K562 (cell line): ENCODE measurements at regions not wholly inside any gene's neighbourhood (a gene's known extent, or its start where the extent isn't known, plus 50 kb on each side); places are given as distances from the start of the nearest gene placed in this dataset.

Source experiments
- ATAC-seq: fragments of 200-7000 bp; cut with Tn5 transposase; 3 replicates; pipeline ENCODE4 v1.9.1; 2020; ENCODE audit warnings: moderate library complexity
- BruUV-seq: library from RNA; stranded (reverse); fragments of 400-500 nt; replicated peaks from 2 replicates; lab custom pipeline; 2021; lab: Mats Ljungman, UMichigan
- CTCF ChIA-PET: fragments of 300-600 bp; formaldehyde crosslinking; extraction: SDS; loops from one replicate; lab custom pipeline; 2021; ENCODE audit warnings: low intra/inter-chr PET ratio; lab: Yijun Ruan, JAX
- POLR2A ChIA-PET: fragments of 300-600, 350-650 bp; sonication (Branson Sonifier 250); formaldehyde crosslinking; extraction: SDS; loops from one replicate; lab custom pipeline; 2021; ENCODE audit warnings: antibody characterized with exemption, inconsistent platforms; lab: Yijun Ruan, JAX
- DNase-seq, 4 experiments: peaks; one replicate each; pipeline versions ENCODE4 v3.0.0 to v3.0.0-alpha.2; 2011 to 2018; ENCODE audit warnings: low spot score in 3 of 4, mixed read lengths in 3 of 4; ENCODE audit errors: extremely low read depth in 1 of 4
- FAIRE-seq: peaks from 2 replicates; lab custom pipeline; 2011; peaks lifted over from hg19 to GRCh38; lab: Jason Lieb, UNC
- H2AFZ ChIP-seq: 2 replicates; pipeline ENCODE4 v1.6.0; 2011; ENCODE audit warnings: low read depth, low read length, control low read depth, inconsistent platforms
- H3K27ac ChIP-seq: fragments of 200-600 bp; 3 replicates; pipeline ENCODE4 v1.8.0; 2011; ENCODE audit warnings: low read depth, mild to moderate bottlenecking, control low read depth, inconsistent platforms, low read length, moderate library complexity, mixed read lengths; ENCODE audit errors: extremely low read depth
- H3K27me3 ChIP-seq, 2 experiments: fragments of 300-600 bp in 1 of 2; 2 replicates in 1 of 2; 3 replicates in 1 of 2; pipeline versions ENCODE4 v1.6.0 to v1.8.0; 2011; ENCODE audit warnings: inconsistent platforms in 2 of 2, low read length in 2 of 2, mild to moderate bottlenecking in 1 of 2, mixed read lengths in 1 of 2, moderate library complexity in 1 of 2; ENCODE audit not compliant: control insufficient read depth in 2 of 2, insufficient read depth in 2 of 2
- H3K36me3 ChIP-seq: fragments of 300-600 bp; 3 replicates; pipeline ENCODE4 v1.8.0; 2011; ENCODE audit warnings: mild to moderate bottlenecking, low read length, inconsistent platforms; ENCODE audit not compliant: control insufficient read depth, insufficient read depth
- H3K4me1 ChIP-seq, 2 experiments: fragments of 200-600 bp in 1 of 2; replicated peaks in 1 of 2; 2 replicates in 1 of 2; 3 replicates in 1 of 2; pipeline versions ENCODE4 v1.5.1 to v1.8.0; 2011; ENCODE audit warnings: inconsistent platforms in 2 of 2, low read length in 2 of 2, mild to moderate bottlenecking in 1 of 2, mixed read lengths in 1 of 2, moderate library complexity in 1 of 2; ENCODE audit not compliant: control insufficient read depth in 2 of 2, insufficient read depth in 2 of 2
- H3K4me2 ChIP-seq: 2 replicates; pipeline ENCODE4 v1.6.1; 2011; ENCODE audit warnings: low read length, control low read depth, inconsistent platforms, mixed read lengths; ENCODE audit not compliant: insufficient read depth
- H3K4me3 ChIP-seq: fragments of 200-600 bp; sonication (generic), shearing (Covaris generic); 2 replicates; pipeline ENCODE4 v1.5.1; 2016; ENCODE audit warnings: control low read depth, inconsistent platforms
- H3K79me2 ChIP-seq: fragments of 200-600 bp; 3 replicates; pipeline ENCODE4 v1.8.0; 2011; ENCODE audit warnings: low read length, inconsistent platforms; ENCODE audit not compliant: control insufficient read depth, insufficient read depth
- H3K9ac ChIP-seq, 2 experiments: 2 replicates each; pipeline versions ENCODE4 v1.6.0 to v1.6.1; 2011; ENCODE audit warnings: low read depth in 2 of 2, low read length in 2 of 2, control low read depth in 1 of 2, inconsistent platforms in 1 of 2, mild to moderate bottlenecking in 1 of 2, mixed read lengths in 1 of 2; ENCODE audit not compliant: insufficient read depth in 1 of 2
- H3K9me1 ChIP-seq: one replicate; pipeline ENCODE4 v1.6.0; 2011; ENCODE audit warnings: inconsistent platforms, mild to moderate bottlenecking, low read length, moderate library complexity; ENCODE audit not compliant: control insufficient read depth, insufficient read depth
- H3K9me3 ChIP-seq: replicated peaks from 2 replicates; pipeline ENCODE4 v1.5.1; 2011; ENCODE audit warnings: low read depth, low read length, inconsistent platforms; ENCODE audit not compliant: control insufficient read depth, insufficient read depth
- H4K20me1 ChIP-seq: replicated peaks from 2 replicates; pipeline ENCODE4 v1.6.1; 2011; ENCODE audit warnings: low read length, inconsistent platforms, mixed read lengths; ENCODE audit not compliant: control insufficient read depth, insufficient read depth
- ARID3B ChIP-seq: fragments of 250-450 bp; sonication (Bioruptor Pico); IDR thresholded peaks from 2 replicates; pipeline ENCODE4 v1.4.0; 2020; ENCODE audit warnings: borderline replicate concordance
- ATF2 ChIP-seq: sonication (generic); formaldehyde crosslinking; IDR thresholded peaks from 2 replicates; pipeline ENCODE4 v1.8.1; 2022; ENCODE audit warnings: missing genetic modification reagents
- ATF3 ChIP-seq, 2 experiments: fragments of 450-650 bp in 1 of 2; sonication (generic) in 1 of 2; formaldehyde crosslinking in 1 of 2; IDR thresholded peaks in 1 of 2; conservative IDR thresholded peaks in 1 of 2; 2 replicates each; pipeline versions ENCODE4 v1.6.1 to v1.8.1; 2016 to 2023; ENCODE audit warnings: mild to moderate bottlenecking in 2 of 2, moderate library complexity in 2 of 2, inconsistent platforms in 1 of 2, missing genetic modification reagents in 1 of 2
- DEAF1 ChIP-seq: fragments of 450-650 bp; formaldehyde crosslinking; IDR thresholded peaks from 2 replicates; pipeline ENCODE4 v1.4.0; 2020; ENCODE audit warnings: mild to moderate bottlenecking, moderate library complexity
- HIVEP1 ChIP-seq: fragments of 250-450 bp; sonication (Bioruptor Pico); IDR thresholded peaks from 2 replicates; pipeline ENCODE4 v1.4.0; 2020; ENCODE audit warnings: mild to moderate bottlenecking
- MBD2 ChIP-seq: sonication (generic); IDR thresholded peaks from 2 replicates; pipeline ENCODE4 v1.6.1; 2016; ENCODE audit warnings: low read depth, borderline replicate concordance
- POLR2AphosphoS5 ChIP-seq: IDR thresholded peaks from 2 replicates; pipeline ENCODE4 v1.6.1; 2011; ENCODE audit warnings: mild to moderate bottlenecking, low read depth, low read length, moderate library complexity; ENCODE audit not compliant: control insufficient read depth, insufficient read depth
- PTRF ChIP-seq: fragments of 450-650 bp; IDR thresholded peaks from 2 replicates; pipeline ENCODE4 v1.6.1; 2016; ENCODE audit warnings: mild to moderate bottlenecking, missing genetic modification characterization, missing compliant biosample characterization
- THRAP3 ChIP-seq: fragments of 450-650 bp; IDR thresholded peaks from 2 replicates; pipeline ENCODE4 v1.6.1; 2016; ENCODE audit warnings: mild to moderate bottlenecking, inconsistent platforms, borderline replicate concordance
- WGBS: fragments of 100-300 bp; shearing (Covaris generic); methylation state at CpG from one replicate; pipeline ENCODE4 v1.1.6; 2016; ENCODE audit warnings: low coverage, mixed read lengths; ENCODE audit not compliant: insufficient coverage; ENCODE audit errors: missing lambda C conversion rate; 5-methylcytosine and 5-hydroxymethylcytosine counted together
- in situ Hi-C: fragments of 300-500 bp; cut with MboI; formaldehyde crosslinking; loops from 4 replicates; pipeline ENCODE4 v1.15.0; 2018; ENCODE audit warnings: inconsistent platforms, mixed read lengths
- intact Hi-C: fragments of 100-400 bp; cut with micrococcal nuclease; formaldehyde crosslinking; loops from 2 replicates; pipeline ENCODE4 v1.14.2; 2022

GRCh38 chr11:127552446-127552845 is 551.9 kb upstream of the KIRREL3 start (continued):
- TF ChIP-seq ATF2 (CRISPR knock-in tag) (no peak), MBD2 (no peak), POLR2AphosphoS5 (no peak), HIVEP1 (CRISPR knock-in tag) (no peak)
- TF ChIP-seq, all 486 proteins: peak for 0

- POLR2A ChIA-PET, result no interaction called here
- H3K27me3 ChIP-seq, result no peaks in the 10 kb centered on the region
- no peak overlapping the region for H2AFZ ChIP-seq
- no peak for DNase-seq
- no peak for ATAC-seq
- H3K4me2 ChIP-seq, result no peak overlapping the region
- TF ChIP-seq THRAP3 (no peak), DEAF1 (CRISPR knock-in tag) (no peak), PTRF (tag) (no peak), ATF3 (IDR thresholded peaks at IDR 0.05) (no peak), ATF3 (CRISPR knock-in tag; conservative IDR thresholded peaks at IDR 0.05) (no peak), ARID3B (CRISPR knock-in tag) (no peak)
- H3K27ac ChIP-seq, result no peak overlapping the region
- H3K9me3 ChIP-seq, result no peaks in the 10 kb centered on the region
- intact Hi-C loops (no loop called here), in situ Hi-C loops (no loop called here)
- CTCF ChIA-PET, result no interaction called here
- FAIRE-seq, result no peak
- no peak overlapping the region for H3K9ac ChIP-seq
- 0% methylated on average over 3 of the region's 3 CpGs for WGBS
- no peak overlapping the region for H3K4me3 ChIP-seq
- H3K36me3 ChIP-seq, result no peaks in the 10 kb centered on the region
- H4K20me1 ChIP-seq, result no peaks in the 10 kb centered on the region
- H3K9me1 ChIP-seq, result no peaks in the 10 kb centered on the region
- no peaks in the 10 kb centered on the region for H3K79me2 ChIP-seq
- no TSS peak for BruUV-seq
- H3K4me1 ChIP-seq, result no peaks in the 10 kb centered on the region
Observed at GRCh38 chr11:127531167-127531566, 530.6 kb upstream of the KIRREL3 start.
